ENCODE measurements at regions not wholly inside any gene's neighbourhood (a gene's known extent, or its start where the extent isn't known, plus 50 kb on each side); places are given as distances from the start of the nearest gene placed in this dataset.

DNA sequence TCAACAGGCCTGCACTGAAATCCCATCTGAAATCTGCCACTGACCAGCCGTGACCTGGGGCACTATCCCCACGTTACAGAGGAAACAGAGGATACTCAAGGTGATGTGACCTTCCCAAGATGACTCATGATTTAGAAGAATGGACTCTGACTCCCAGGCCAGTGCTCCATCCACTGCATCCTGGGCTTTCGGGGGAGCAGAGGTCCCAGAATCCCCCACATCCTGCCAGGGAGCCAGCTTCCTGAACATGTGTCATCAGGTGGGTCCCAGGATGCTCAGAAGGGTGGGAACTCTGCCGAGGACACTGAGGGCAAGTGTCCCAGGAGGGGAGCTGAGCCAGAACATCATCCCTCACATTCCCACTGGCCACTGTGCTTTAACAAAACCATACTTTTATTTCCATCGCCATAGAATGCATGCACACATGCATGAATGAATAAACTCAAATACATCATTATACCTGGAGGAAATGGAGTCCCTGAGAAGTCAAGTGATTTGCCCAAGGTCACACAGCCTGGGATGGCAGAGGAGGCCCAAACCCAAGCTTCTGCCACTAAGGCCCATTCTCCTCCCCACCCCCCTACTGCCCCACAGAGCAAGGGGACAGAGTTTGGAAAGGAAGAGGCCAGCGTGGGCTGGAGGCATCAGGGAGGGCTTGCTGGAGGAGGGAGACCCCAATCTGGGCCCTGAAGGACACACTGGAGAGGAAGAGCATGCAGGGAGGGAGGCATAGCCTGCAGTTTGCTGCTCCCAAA is 189.4 kb downstream of the MATN1 start:
- TF ChIP-seq NFE2L2 (conservative IDR thresholded peaks at IDR 0.05; ENCODE audit: low read length) (no peak), EP300 (IDR thresholded peaks at IDR 0.05) (no peak), EHMT2 (IDR thresholded peaks at IDR 0.05; ENCODE audit: low read depth) (no peak), MAZ (IDR thresholded peaks at IDR 0.05; ENCODE audit: borderline replicate concordance, low read depth, low read length) (no peak), ESRRA (IDR thresholded peaks at IDR 0.05; ENCODE audit: borderline replicate concordance, low read length) (no peak), CHD4 (IDR thresholded peaks at IDR 0.05; ENCODE audit: borderline replicate concordance) (no peak), RFX5 (IDR thresholded peaks at IDR 0.05) (no peak), POLR2A (IDR thresholded peaks at IDR 0.05; ENCODE audit: low read length) (no peak), TFCP2L1 (CRISPR knock-in tag; IDR thresholded peaks at IDR 0.05) (no peak)
- TF ChIP-seq, protein P1, sequence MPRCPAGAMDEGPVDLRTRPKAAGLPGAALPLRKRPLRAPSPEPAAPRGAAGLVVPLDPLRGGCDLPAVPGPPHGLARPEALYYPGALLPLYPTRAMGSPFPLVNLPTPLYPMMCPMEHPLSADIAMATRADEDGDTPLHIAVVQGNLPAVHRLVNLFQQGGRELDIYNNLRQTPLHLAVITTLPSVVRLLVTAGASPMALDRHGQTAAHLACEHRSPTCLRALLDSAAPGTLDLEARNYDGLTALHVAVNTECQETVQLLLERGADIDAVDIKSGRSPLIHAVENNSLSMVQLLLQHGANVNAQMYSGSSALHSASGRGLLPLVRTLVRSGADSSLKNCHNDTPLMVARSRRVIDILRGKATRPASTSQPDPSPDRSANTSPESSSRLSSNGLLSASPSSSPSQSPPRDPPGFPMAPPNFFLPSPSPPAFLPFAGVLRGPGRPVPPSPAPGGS (IDR thresholded peaks at IDR 0.05): no peak
- TF ChIP-seq, protein P2, sequence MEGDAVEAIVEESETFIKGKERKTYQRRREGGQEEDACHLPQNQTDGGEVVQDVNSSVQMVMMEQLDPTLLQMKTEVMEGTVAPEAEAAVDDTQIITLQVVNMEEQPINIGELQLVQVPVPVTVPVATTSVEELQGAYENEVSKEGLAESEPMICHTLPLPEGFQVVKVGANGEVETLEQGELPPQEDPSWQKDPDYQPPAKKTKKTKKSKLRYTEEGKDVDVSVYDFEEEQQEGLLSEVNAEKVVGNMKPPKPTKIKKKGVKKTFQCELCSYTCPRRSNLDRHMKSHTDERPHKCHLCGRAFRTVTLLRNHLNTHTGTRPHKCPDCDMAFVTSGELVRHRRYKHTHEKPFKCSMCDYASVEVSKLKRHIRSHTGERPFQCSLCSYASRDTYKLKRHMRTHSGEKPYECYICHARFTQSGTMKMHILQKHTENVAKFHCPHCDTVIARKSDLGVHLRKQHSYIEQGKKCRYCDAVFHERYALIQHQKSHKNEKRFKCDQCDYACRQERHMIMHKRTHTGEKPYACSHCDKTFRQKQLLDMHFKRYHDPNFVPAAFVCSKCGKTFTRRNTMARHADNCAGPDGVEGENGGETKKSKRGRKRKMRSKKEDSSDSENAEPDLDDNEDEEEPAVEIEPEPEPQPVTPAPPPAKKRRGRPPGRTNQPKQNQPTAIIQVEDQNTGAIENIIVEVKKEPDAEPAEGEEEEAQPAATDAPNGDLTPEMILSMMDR (IDR thresholded peaks at IDR 0.05): no peak
- TF ChIP-seq, protein P3, sequence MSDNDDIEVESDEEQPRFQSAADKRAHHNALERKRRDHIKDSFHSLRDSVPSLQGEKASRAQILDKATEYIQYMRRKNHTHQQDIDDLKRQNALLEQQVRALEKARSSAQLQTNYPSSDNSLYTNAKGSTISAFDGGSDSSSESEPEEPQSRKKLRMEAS (IDR thresholded peaks at IDR 0.05): no peak
- TF ChIP-seq, protein P4, sequence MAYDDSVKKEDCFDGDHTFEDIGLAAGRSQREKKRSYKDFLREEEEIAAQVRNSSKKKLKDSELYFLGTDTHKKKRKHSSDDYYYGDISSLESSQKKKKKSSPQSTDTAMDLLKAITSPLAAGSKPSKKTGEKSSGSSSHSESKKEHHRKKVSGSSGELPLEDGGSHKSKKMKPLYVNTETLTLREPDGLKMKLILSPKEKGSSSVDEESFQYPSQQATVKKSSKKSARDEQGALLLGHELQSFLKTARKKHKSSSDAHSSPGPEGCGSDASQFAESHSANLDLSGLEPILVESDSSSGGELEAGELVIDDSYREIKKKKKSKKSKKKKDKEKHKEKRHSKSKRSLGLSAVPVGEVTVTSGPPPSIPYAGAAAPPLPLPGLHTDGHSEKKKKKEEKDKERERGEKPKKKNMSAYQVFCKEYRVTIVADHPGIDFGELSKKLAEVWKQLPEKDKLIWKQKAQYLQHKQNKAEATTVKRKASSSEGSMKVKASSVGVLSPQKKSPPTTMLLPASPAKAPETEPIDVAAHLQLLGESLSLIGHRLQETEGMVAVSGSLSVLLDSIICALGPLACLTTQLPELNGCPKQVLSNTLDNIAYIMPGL (CRISPR knock-in tag; IDR thresholded peaks at IDR 0.05; ENCODE audit: borderline replicate concordance): no peak
- TF ChIP-seq, protein P5, sequence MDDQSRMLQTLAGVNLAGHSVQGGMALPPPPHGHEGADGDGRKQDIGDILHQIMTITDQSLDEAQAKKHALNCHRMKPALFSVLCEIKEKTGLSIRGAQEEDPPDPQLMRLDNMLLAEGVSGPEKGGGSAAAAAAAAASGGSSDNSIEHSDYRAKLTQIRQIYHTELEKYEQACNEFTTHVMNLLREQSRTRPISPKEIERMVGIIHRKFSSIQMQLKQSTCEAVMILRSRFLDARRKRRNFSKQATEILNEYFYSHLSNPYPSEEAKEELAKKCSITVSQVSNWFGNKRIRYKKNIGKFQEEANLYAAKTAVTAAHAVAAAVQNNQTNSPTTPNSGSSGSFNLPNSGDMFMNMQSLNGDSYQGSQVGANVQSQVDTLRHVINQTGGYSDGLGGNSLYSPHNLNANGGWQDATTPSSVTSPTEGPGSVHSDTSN (IDR thresholded peaks at IDR 0.05): no peak
